ENCODE measurements at regions not wholly inside any gene's neighbourhood (a gene's known extent, or its start where the extent isn't known, plus 50 kb on each side); places are given as distances from the start of the nearest gene placed in this dataset.

GRCh38 chr12:132439333-132439904 lies 50.5 kb upstream of the FBRSL1 start:
- DNase-seq, result no peak

GRCh38 chr12:132438726-132439125 lies 51.2 kb upstream of the FBRSL1 start:
- DNase-seq, result no peak

GRCh38 chr12:132437943-132438700 lies 51.8 kb upstream of the FBRSL1 start:
- no peak for DNase-seq

DNA sequence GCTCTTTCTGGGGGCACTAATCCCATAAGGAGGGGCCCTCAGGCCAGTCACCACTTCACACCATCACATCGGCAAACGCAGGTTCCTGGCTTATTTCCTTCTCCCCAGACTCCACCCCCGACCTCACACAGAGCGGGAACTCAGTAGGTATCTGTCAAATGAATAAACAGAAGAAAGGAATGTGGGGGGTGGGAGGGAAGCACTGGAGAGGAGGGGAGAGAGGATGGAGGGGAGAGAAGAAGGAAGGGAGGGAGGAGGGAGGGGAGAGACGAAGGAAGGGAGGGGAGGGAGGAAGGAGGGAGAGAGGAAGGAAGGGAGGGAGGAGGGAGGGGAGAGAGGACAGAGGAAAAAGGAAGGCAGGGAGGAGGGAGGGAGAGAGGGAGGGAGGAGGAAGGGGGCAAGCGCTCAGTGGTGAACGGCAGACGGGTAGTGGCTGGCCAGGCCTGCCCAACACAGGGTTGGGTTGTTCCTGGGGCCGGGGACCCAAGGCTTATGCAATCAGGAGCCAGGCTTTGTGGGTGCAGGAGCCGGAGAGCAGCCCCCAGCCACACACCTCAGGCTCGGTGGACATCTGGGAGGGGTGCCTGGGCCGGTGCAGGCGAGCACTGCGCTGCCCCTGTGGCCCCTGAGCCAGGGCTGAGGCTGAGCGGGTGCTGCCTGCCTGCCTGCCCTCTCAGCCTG lies 52.6 kb upstream of the FBRSL1 start:
- no peak for DNase-seq

GRCh38 chr12:132436791-132437251 lies 53.1 kb upstream of the FBRSL1 start:
- no peak for DNase-seq

DNA sequence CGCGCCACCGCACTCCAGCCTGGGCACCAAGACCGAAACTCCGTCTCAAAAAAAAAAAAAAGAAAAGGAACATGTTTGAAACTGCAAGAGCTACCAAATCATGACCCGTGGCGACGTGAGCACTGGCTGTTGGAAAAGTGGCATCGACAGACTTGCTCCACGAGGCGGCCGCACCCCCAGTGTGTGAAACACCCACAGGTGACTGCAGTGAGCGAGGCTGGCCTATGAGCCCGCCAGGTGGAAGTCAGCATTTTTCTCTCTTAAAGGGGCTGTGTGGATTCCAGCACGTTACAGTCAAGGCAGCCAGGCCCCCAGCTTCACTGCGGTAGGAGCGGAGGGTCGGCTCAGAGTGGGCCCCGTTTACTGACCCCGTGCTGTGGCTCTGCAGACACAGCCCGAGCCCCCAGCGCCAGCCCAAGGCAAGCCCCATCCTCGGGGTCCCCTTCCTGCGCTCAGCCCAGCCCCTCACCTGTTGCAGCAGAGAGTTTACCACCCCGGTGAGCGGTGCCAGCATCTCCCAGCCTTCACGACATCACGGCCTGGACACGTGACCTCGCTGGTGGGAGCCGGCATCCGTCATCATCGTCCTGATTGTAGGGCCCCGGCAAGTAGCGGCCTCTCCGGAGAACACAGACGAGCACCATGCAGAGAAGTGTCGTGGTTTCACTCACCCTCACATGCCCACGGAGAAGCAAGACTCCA lies 54.3 kb upstream of the FBRSL1 start:
- DNase-seq, result no peak

GRCh38 chr12:132433641-132434395 lies 56.1 kb upstream of the FBRSL1 start:
- DNase-seq, result no peak

DNA sequence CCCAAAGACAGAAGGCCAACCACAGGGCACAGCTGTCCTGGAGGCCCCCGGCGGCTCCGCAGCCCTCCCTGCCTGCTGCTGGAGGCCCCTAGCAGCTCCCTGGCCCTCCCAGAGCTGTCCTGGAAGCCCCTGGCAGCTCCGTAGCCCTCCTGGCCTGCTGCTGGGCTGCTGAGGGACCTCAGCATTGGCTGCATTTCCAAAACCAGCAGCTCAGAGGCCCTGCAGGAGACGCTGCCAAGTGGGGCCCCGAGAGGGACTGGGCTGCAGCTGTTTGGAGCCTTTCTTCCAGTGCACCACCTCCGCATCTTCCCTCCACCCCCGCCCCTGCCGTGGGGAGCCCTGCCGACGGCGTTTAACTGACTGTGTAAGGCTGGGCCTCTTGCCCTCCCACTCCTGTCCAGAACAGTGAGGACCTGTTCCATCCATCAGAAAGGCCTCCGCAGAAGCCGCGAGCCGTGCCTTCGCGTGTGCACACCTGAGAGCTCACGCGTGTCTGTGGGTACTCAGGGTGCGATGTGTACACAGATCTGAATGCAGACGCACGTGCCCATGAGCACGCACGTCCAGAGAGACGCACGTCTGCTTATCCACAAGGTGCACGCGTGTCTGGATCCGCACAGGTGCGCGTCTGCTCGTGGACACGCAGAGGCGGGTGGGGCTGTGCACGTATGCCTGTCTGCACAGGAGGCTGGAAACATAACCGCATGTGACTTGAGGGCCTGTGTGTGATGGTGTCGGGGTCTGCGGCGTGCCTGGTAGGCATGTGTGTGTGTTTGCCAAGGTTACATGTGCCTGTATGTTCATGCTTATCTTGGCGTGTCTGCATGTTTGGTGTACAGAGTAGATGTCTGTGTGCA lies 57.0 kb upstream of the FBRSL1 start:
- DNase-seq, result no peak

GRCh38 chr12:132432126-132432705 lies 57.7 kb upstream of the FBRSL1 start:
- no peak for DNase-seq

GRCh38 chr12:132430838-132431774 lies 58.8 kb upstream of the FBRSL1 start:
- DNase-seq, result no peak

GRCh38 chr12:132429946-132430643 lies 59.9 kb upstream of the FBRSL1 start:
- peak; percentile 68 for DNase-seq

GRCh38 chr12:132429602-132429945 lies 60.4 kb upstream of the FBRSL1 start:
- peak; percentile 20 for DNase-seq

- DNase-seq, result no peak
Measured at GRCh38 chr12:132428936-132429601, 60.9 kb upstream of the FBRSL1 start.

DNA sequence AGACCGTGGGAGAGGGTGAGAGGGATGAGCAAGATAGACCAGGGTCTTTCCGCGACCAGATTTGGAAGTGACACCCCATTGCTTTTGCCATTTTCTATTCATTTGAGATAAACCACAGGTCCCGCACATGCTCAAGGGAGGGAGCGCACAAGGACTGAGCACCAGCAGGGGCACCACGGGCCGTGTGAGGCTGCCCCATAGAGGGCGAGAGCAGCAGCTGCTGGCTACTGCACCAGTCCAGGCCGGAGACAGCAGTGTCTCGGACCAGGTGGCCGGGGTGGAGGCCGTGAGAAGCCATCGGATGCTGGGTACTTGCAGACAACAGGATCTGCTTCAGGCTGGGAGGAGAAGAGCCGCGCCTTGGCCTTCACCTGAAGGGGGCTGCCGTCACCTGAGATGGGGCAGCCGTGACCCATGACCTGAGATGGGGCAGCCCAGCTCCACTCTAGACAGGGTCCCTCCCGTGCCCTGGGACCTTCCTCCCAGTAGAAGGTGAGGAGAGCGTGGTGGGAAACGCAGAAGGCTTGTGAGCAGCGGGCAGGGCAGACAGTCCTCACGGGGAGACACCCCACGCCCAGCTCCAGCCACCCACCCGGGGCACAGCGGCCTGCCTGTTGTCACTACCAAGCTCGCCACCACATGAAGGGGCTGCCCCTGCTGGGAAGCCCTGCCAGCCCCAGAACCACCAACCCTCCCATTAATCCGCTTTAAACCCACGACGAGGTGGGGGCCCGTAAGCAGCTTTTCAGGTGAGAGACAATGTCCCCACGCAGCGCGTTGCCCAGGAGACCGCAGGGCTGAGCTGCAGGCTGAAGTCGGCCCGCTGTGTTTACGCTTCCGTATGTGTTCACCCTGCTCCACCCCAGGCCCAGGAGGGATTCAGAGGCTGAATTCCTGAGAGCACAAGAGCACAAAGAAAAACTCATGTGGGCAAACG lies 61.7 kb upstream of the FBRSL1 start:
- no peak for DNase-seq

DNA sequence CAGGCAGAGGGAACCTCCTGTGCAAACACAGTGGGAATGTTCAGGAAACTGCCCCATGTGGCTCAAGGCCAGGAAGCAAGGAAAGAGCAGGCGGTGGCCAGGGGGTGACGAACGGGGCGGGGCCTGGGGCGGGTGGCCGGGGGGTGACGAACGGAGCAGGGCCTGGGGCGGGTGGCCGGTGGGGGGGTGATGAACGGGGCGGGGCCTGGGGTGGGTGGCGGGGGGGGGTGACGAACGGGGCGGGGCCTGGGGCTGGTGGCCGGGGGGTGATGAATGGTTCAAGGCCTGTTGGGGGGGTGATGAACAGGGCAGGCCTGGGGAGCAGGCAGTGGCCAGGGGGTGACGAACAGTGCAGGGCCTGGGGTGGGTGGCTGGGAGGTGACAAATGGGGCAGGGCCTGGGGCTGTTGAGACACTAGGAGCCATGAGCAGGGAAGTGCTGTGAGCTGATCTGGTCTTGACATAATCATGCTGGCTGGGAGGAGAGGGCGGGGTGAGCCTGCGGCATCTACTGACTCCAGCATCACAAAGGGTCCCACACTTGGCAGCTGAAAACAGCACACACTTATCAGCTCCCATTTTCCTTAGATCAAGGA lies 62.7 kb upstream of the FBRSL1 start:
- no peak for DNase-seq

DNA sequence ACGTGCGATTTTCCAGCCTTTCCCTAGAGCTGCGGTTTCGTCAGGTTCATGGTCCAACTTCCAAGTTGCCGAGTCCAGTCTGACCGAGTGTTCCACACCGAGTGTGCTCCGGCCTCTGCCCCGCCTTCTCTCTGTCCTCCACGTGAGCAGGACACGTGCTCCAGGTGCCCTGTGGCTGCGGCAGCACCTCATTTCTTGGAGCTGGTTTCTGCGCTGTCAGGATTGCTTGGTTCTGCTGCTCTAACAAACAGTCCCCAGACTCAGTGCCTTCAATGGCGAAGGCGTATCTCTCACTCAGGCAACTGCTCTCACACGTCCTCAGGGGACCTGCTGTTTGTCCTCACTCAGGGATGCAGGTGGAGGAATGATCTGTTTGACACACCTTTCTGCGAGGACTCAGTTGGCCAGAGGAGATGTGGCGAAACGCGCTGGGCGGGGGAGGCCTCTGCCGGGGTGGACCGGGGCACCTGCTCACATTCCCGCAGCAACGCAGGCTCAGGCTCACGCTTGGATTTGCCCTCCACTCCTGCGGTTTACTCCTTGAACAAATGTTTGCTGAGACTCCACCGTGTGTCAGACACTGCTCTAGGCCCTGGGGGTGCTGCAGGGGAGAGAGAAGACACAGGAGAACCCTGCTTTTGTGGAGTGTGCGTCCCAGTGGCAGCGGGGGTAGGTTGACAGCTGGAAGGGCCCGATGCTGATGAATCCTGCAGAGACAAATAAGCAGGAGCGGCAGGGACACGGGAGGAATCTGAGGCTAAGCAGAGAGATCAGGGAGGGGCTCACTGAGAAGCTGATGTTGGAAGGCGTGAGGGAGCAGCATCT lies 63.4 kb upstream of the FBRSL1 start:
- DNase-seq, result no peak

- DNase-seq, result no peak
Measured at GRCh38 chr12:132424811-132425210, 65.1 kb upstream of the FBRSL1 start.

Data from NCI-H2227 treated with DMSO at 0.1 percent for 48 hours (cell line).